ENCODE measurements at regions not wholly inside any gene's neighbourhood (a gene's known extent, or its start where the extent isn't known, plus 50 kb on each side); places are given as distances from the start of the nearest gene placed in this dataset.
"Not testable (repeated sequence)": the region's sequence is repeated elsewhere in the genome, so short reads cannot be mapped to it uniquely, and the experiment has no call there.

GRCh38 chr7:82559193-82559805 lies 115.7 kb upstream of the CACNA2D1 start:
- no peak for DNase-seq

- no peak for DNase-seq
Observed at GRCh38 chr7:82549616-82550285, 106.2 kb upstream of the CACNA2D1 start.

- DNase-seq, result no peak
Observed at GRCh38 chr7:82548141-82548688, 104.6 kb upstream of the CACNA2D1 start.

- peak; percentile 50 for DNase-seq
Observed at GRCh38 chr7:82542665-82543064, 99.1 kb upstream of the CACNA2D1 start.

- DNase-seq, result no peak
Observed at GRCh38 chr7:82539969-82540368, 96.4 kb upstream of the CACNA2D1 start.

- DNase-seq, result peak; percentile 17
Observed at GRCh38 chr7:82534684-82535083, 91.1 kb upstream of the CACNA2D1 start.

- DNase-seq, result no peak
Observed at GRCh38 chr7:82530361-82530760, 86.8 kb upstream of the CACNA2D1 start.

- peak; percentile 0 for DNase-seq
Observed at GRCh38 chr7:82528577-82529310, 85.2 kb upstream of the CACNA2D1 start.

- DNase-seq, result no peak
Observed at GRCh38 chr7:82527851-82528250, 84.3 kb upstream of the CACNA2D1 start.

GRCh38 chr7:82521906-82522445 lies 78.4 kb upstream of the CACNA2D1 start:
- no peak for DNase-seq

GRCh38 chr7:82517050-82517449 lies 73.5 kb upstream of the CACNA2D1 start:
- DNase-seq, result no peak

GRCh38 chr7:82511542-82511941 lies 68.0 kb upstream of the CACNA2D1 start:
- DNase-seq, result no peak

- DNase-seq, result no peak
Observed at GRCh38 chr7:82507976-82508677, 64.5 kb upstream of the CACNA2D1 start.

- no peak for DNase-seq
Observed at GRCh38 chr7:82507365-82507975, 63.9 kb upstream of the CACNA2D1 start.

- DNase-seq, result no peak
Observed at GRCh38 chr7:82506702-82507101, 63.1 kb upstream of the CACNA2D1 start.

- DNase-seq, result no peak
Observed at GRCh38 chr7:82506208-82506607, 62.6 kb upstream of the CACNA2D1 start.

- no peak for DNase-seq
Observed at GRCh38 chr7:82501346-82501745, 57.8 kb upstream of the CACNA2D1 start.

GRCh38 chr7:82499546-82499945 lies 56.0 kb upstream of the CACNA2D1 start:
- not testable (repeated sequence) for DNase-seq

- no peak for DNase-seq
Observed at GRCh38 chr7:82494420-82494819, 50.8 kb upstream of the CACNA2D1 start.

Measured in amniotic stem cell (primary cell).